HL-60 (cell line): ENCODE measurements at regions not wholly inside any gene's neighbourhood (a gene's known extent, or its start where the extent isn't known, plus 50 kb on each side); places are given as distances from the start of the nearest gene placed in this dataset.

Experiments used
- DNase-seq, 2 experiments: peaks; one replicate each; pipeline ENCODE4 v3.0.0-alpha.2; 2010 to 2020; ENCODE audit warnings: low read depth in 1 of 2, low spot score in 1 of 2
- H3K27ac ChIP-seq: fragments of 250-450 bp; sonication (Bioruptor Pico); replicated peaks from 2 replicates; pipeline ENCODE4 v1.5.1; 2020; ENCODE audit warnings: mild to moderate bottlenecking, moderate library complexity
- H3K27me3 ChIP-seq: fragments of 250-450 bp; sonication (Bioruptor Pico); 2 replicates; pipeline ENCODE4 v1.5.1; 2021; ENCODE audit warnings: mild to moderate bottlenecking, moderate library complexity; ENCODE audit not compliant: insufficient read depth, poor library complexity, severe bottlenecking
- H3K4me3 ChIP-seq: replicated peaks from 2 replicates; pipeline ENCODE4 v1.5.1; 2011; ENCODE audit warnings: mild to moderate bottlenecking, control low read depth, low read length; ENCODE audit not compliant: insufficient read depth
- GABPA ChIP-seq: IDR thresholded peaks from 2 replicates; pipeline ENCODE4 v1.6.1; 2012; ENCODE audit warnings: low read depth
- POLR2AphosphoS5 ChIP-seq: IDR thresholded peaks from 2 replicates; pipeline ENCODE4 v1.6.1; 2012; ENCODE audit warnings: low read depth
- SPI1 ChIP-seq: IDR thresholded peaks from 2 replicates; pipeline ENCODE4 v1.6.1; 2012; ENCODE audit warnings: low read depth, mild to moderate bottlenecking, borderline replicate concordance
- TF ChIP-seq, protein P1 (sequence below): IDR thresholded peaks from 2 replicates; pipeline ENCODE4 v1.6.1; 2012; ENCODE audit warnings: low read depth; ENCODE audit not compliant: insufficient replicate concordance
- TF ChIP-seq, protein P2 (sequence below): IDR thresholded peaks from one replicate; pipeline ENCODE4 v1.5.1; 2011; ENCODE audit warnings: low read length, control low read depth, inconsistent platforms; ENCODE audit not compliant: insufficient read depth

DNA sequence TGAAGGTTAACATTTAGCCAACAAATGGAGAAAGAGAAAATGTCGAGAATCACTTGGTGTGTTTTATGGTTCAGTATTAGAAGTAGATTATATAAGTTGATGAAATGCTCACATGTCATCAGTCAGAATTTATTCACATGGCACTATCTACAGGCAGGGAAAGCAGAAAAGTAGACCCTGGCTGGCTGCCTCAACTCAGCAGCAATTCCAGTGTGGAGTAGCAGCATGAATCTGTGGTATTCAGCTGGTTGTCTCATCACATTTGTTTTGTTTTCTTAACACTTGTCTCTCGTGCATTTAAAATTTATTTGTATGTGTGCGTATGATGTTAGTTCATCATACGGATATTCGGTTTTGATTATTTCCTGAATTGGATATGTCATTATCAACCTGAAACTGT lies 153.5 kb upstream of the OR13F1 start:
- TF ChIP-seq SPI1 (no peak), GABPA (no peak), POLR2AphosphoS5 (no peak)
- TF ChIP-seq, protein P1, sequence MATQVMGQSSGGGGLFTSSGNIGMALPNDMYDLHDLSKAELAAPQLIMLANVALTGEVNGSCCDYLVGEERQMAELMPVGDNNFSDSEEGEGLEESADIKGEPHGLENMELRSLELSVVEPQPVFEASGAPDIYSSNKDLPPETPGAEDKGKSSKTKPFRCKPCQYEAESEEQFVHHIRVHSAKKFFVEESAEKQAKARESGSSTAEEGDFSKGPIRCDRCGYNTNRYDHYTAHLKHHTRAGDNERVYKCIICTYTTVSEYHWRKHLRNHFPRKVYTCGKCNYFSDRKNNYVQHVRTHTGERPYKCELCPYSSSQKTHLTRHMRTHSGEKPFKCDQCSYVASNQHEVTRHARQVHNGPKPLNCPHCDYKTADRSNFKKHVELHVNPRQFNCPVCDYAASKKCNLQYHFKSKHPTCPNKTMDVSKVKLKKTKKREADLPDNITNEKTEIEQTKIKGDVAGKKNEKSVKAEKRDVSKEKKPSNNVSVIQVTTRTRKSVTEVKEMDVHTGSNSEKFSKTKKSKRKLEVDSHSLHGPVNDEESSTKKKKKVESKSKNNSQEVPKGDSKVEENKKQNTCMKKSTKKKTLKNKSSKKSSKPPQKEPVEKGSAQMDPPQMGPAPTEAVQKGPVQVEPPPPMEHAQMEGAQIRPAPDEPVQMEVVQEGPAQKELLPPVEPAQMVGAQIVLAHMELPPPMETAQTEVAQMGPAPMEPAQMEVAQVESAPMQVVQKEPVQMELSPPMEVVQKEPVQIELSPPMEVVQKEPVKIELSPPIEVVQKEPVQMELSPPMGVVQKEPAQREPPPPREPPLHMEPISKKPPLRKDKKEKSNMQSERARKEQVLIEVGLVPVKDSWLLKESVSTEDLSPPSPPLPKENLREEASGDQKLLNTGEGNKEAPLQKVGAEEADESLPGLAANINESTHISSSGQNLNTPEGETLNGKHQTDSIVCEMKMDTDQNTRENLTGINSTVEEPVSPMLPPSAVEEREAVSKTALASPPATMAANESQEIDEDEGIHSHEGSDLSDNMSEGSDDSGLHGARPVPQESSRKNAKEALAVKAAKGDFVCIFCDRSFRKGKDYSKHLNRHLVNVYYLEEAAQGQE, result no peak
- TF ChIP-seq, protein P2, sequence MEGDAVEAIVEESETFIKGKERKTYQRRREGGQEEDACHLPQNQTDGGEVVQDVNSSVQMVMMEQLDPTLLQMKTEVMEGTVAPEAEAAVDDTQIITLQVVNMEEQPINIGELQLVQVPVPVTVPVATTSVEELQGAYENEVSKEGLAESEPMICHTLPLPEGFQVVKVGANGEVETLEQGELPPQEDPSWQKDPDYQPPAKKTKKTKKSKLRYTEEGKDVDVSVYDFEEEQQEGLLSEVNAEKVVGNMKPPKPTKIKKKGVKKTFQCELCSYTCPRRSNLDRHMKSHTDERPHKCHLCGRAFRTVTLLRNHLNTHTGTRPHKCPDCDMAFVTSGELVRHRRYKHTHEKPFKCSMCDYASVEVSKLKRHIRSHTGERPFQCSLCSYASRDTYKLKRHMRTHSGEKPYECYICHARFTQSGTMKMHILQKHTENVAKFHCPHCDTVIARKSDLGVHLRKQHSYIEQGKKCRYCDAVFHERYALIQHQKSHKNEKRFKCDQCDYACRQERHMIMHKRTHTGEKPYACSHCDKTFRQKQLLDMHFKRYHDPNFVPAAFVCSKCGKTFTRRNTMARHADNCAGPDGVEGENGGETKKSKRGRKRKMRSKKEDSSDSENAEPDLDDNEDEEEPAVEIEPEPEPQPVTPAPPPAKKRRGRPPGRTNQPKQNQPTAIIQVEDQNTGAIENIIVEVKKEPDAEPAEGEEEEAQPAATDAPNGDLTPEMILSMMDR, result no peak
- DNase-seq, result no peak

DNA sequence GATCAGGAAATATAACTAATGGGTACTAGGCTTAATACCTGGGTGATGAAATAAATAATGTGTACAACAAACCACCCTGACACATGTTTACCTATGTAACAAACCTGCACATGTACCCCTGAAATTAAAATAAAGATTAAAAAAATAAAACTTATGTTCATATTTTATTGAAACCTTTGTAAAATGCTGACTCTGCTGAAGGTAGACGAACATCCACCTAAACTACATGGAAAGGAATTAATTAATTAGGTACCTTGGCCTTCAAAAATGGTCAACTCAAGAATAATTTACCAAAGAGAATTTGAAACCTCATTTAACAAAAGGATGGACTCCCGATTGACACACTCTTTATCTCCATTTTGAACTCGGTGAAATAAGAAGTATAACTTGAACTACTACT lies 152.3 kb upstream of the OR13F1 start:
- DNase-seq, result no peak
- H3K27me3 ChIP-seq, result no peaks in the 10 kb centered on the region
- TF ChIP-seq GABPA (no peak), POLR2AphosphoS5 (no peak), SPI1 (no peak)
- TF ChIP-seq, protein P2, result no peak
- TF ChIP-seq, protein P1, result no peak

More for the DNA sequence above, 153.5 kb upstream of the OR13F1 start:
- H3K4me3 ChIP-seq, result no peak overlapping the region
- no peak overlapping the region for H3K27ac ChIP-seq
- H3K27me3 ChIP-seq, result no peaks in the 10 kb centered on the region

DNA sequence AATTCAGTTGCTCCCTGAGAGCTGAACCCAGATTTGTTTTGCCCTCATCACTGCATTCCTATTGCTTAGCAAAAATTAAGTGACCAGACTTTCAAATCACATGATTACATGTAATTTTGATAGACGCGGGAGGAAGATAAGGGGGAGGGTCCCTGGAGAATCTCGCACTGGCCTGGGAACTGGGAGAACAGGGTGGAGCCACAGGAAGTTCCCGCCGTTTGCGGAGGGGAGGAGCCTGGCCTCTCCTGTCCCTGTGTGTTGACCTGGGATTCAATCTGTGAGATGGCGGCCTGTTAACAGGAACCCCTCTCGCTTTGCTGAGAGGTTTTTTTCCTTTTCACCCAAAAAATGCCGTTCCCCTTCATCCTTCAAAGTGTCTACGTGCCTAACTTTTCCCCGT lies 142.9 kb upstream of the OR13F1 start:
- H3K27ac ChIP-seq, result no peak overlapping the region
- H3K4me3 ChIP-seq, result no peak overlapping the region
- TF ChIP-seq POLR2AphosphoS5 (no peak), GABPA (no peak), SPI1 (no peak)
- TF ChIP-seq, protein P1, result no peak
- TF ChIP-seq, protein P2, result no peak
- DNase-seq, result no peak
- no peaks in the 10 kb centered on the region for H3K27me3 ChIP-seq

More for the DNA sequence above, 152.3 kb upstream of the OR13F1 start:
- Histone ChIP-seq H3K4me3 (no peak overlapping the region), H3K27ac (no peak overlapping the region)
